Middle frontal gyrus (tissue), 1 donor: ENCODE measurements at regions not wholly inside any gene's neighbourhood (a gene's known extent, or its start where the extent isn't known, plus 50 kb on each side); places are given as distances from the start of the nearest gene placed in this dataset.
A peak's percentile ranks its signal among the peaks of the same experiment; 100 is the strongest.
"Not testable (repeated sequence)": the region's sequence is repeated elsewhere in the genome, so short reads cannot be mapped to it uniquely, and the experiment has no call there.

Experiments
- DNase-seq: peaks from one replicate; pipeline ENCODE4 v3.0.0-alpha.2; 2015; ENCODE audit warnings: low spot score; ENCODE audit errors: extremely low spot score

DNA sequence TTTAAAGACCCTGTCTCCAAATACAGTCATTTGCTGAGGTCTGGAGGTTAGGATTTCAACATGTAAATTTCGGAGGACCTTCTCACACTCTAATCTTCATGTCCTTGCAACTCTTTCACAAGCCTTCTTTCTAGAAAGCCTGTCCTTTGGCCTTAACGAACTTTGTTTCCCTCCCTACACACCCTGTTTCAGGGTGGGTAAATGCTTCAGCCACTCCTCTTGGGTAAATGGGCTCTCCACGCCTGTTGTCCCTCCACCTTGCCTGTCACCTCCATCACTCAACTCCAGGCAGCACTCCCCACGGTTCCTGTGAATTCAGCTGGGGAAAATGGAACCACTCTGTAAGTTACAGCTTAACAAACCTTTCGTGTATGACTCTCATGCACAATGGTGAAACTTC is 84.0 kb upstream of the COG2 start:
- no peak for DNase-seq

DNA sequence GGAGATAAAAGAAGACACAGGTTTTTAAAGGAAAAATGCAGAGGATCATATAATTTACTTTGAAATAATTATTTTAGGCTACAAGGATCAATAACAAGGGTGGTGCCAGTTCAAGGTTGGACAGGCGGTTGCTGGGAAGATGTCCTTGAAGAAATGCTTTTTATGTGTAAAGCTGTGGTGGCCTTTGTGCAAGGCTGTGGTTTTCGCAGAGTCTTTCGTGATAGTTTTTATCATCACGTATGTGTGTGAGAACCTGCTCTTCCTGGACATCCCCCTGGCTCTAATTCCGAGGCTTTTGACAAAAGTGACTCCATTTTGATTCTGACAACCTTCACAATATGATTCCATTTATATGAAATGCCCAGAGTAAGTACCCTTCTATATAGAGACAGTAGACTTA is 85.8 kb upstream of the COG2 start:
- no peak for DNase-seq

DNA sequence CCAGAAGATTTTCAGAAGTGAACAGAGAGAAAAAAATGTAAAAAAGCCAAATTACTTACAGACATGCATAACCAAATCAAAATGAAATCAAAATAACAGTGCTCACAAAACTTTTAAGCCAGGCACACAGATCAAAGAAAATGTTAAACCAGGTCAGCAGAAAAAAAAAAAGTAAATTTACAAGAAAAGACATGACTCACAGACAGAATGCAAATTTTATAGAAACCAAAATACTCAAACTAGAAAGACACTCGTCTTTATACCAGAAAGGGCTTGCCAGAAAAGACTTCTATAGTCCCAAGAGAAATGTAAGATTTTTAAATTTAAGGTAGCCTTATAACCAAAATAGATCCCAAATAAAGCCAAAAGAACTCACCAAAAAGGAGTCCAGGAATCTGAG is 86.5 kb upstream of the COG2 start:
- DNase-seq, result no peak

DNA sequence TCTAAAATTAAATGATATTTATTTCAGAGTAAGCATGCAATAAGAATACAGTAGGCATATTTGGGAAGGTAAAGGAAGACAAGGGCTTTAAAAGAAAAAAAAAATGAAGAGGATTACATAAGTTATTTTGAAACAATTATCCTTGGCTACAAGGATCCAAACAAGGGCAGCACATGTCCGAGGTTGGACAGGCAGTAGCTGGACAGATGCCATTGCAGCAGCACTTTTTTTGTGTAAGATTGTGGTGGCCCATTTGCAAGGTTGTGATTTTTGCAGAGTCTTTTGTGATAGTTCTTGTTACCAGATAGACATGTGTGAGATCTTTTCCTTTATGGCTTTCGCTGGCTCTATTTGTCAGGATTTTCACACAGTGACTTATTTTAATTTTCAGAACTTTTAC is 89.4 kb upstream of the COG2 start:
- no peak for DNase-seq

DNA sequence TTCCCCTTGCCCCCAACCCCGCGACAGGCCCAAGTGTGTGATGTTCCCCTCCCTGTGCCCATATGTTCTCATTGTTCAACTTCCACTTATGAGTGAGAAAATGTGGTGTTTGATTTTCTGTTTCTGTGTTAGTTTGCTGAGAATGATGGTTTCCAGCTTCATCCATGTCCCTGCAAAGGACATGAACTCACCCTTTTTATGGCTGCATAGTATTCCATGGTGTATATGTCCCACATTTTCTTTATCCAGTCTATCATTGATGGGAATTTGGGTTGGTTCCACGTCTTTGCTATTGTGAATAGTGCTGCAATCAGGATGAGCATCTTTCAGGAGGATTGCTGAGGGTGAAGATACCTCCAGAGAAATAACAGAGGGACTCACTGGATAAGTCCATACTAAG is 91.3 kb upstream of the COG2 start:
- DNase-seq, result not testable (repeated sequence)

DNA sequence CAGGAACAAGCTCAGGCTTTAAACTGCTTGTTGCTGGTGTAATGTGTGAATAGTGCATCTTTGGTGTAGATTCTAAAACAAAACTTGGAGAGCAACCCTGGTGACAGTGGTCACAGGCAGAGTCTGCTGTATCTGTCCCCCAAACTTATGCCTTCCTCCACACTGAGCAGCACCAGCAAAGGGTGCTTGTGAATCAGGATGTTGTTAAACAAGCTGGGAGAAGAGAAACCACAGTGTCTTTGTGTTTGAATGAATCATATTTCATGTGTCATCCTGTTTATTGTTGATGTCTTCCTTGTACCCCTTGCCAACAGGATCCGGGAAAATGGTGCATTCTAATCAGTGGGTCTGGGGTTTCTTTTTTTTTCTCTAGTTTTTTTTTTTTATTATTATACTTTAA is 91.9 kb upstream of the COG2 start:
- no peak for DNase-seq

DNA sequence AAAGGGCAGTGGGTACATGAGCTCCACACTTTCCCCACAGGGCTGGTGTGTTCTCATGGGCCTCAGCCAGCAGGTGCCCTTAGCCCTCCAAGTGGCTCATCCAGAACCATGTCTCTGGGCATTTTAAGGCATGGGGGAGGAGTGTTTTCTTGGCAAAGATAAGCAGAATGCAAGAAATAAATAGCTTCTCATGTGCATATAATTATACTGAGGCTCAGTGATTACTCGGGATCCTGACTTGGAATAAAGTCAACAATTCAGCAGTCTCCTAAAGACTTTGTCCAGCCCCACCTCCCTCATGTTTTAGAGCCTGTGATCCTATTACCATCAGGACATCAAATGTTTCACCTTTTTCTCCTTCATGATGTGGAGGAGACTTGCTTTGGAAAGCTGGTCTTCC is 92.7 kb upstream of the COG2 start:
- DNase-seq, result no peak

DNA sequence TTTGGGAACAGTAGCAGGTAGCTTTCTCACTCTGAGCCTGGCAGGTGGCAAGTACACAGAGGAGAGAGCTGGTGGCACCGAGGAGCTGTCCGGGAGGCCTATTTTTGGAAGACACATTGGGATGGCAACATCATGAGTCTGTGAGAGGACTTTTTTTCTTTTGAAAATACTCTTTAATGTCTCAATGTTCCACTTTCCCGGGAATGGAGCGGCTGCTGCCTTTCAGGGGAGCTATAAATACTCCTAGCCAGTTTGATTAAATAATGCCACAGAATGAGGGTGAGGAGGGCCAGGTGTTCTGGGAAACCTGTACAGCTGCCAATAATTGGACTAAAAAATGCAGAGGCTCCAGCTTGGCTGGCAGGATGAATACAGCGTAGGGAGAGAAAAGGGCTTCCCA is 93.3 kb upstream of the COG2 start:
- DNase-seq, result peak; percentile 38

DNA sequence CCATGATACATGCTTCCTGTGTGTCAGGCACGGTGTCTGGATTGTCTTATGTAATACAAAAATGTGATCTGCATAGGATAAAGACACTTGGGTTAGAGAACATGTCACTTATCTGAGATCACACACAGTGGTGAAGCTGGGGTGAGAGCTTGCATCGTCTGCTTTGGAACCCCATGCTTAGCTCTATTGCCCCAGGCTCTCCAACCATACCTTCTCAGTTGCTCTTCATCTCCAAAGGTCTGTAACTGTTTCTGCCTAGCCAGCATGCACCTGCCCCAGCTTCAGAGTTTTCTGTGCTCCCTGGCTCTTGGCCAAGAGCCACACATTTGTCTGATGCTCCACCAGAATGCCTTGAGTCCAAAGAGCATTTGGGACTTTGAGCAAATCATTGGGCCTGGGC is 93.9 kb upstream of the COG2 start:
- no peak for DNase-seq

DNA sequence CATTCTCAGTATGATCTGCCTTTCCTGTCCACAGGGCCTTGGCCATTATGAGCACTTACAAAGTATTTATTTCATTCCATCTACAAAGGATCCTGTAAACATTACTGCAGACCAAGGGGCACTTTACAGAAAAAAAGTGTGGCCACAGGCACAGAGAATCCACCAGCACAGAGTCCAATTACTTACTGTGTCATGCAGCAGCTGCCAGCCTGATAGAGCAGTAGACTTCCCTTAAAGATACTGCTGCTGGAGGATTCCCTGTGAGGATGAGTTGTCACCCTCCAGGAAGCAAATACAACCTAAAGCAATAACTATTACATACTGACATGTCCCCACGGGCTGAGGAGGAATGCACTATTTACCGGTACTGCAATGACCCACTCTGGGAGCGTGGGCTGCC is 97.1 kb upstream of the COG2 start:
- no peak for DNase-seq

DNA sequence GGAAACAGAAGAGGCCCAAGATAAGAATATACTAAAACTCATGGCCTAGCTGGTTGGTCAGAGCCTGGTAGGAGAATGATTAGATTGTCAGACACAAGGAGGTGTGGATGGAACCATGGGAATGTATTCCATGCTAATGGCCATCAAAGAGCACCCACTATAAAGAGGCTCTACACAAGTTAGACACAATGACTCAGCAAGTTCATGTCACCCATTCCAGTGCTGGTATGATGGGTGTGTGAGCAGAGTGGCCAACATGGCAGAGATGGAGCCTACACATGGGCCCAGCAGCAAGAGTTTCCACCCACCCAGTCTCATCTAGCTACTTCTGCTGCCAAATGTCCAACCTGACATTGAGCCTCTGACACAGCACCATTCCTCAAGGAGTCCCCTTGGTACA is 97.5 kb upstream of the COG2 start:
- DNase-seq, result no peak

DNA sequence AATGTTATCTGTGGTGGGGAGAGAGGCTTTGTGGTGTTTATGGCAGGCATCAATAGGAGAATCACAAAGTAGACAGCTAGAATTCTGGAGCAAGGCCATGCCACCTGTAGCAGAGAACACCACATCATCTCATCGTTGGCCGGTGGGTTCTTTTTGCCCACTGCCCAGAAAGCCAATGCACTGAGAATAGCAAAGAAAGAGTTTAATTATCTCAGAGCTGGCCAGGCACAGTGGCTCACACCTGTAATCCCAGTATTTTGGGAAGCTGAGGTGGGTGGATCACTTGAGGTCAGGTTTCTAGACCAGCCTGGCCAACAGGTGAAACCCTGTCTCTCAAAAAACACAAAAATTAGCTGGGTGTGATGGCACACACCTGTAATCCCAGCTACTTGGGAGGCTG is 99.2 kb upstream of the COG2 start:
- DNase-seq, result no peak

DNA sequence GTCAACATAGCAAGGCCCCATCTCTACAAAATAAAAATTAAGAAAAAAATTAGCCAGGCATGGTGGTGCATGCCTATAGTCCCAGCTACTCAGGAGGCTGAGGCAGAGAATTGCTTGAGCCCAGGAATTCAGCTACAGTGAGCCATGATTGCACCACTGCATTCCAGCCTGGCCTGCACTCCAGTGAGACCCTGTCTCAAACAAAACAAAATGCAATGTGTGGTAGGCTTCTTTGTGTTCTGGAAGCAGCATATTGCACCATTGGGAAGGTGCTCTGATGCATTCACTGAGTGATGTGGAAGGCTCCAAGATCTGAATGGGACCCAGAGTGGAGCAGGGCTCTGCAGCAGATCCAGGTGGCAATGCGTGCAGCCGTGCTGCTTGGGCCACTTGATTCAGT is 99.6 kb upstream of the COG2 start:
- DNase-seq, result no peak

DNA sequence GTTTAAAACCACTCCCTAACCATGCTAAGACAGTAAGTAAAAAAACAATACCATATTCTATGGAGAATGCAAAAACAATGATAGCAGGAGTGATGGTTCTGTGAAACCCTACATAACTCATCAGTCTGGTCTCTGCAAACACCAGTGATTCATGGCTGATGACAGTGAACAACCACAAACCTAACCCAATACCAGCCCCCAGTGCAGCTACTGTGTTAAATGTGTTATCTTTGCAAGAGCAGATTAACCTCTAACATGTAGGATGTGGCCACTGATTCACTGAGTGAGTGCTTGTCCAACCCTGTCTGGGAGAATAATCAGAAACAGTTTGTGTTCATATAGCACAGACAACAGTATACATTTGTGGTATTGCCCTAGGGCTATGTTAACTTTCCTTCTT is 100.2 kb upstream of the COG2 start:
- no peak for DNase-seq

DNA sequence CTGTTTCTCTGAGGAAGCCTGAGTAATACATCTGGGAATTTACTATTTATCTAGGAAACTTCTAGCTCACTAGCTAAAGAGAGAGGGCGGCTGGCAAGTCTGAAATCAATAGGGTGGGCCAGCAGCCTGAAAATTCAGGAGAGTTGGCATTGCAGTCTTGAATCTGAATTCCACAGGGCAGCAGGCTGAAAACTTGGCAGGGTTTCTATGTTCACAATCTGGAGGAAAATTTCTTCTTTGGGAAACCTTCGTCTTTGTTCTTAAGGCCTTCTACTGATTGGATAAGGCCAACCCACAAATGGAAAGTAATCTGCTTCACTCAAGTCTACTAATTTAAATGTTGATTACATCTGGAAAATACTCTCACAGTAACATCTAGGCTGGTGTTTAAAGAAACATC is 101.0 kb upstream of the COG2 start:
- no peak for DNase-seq

DNA sequence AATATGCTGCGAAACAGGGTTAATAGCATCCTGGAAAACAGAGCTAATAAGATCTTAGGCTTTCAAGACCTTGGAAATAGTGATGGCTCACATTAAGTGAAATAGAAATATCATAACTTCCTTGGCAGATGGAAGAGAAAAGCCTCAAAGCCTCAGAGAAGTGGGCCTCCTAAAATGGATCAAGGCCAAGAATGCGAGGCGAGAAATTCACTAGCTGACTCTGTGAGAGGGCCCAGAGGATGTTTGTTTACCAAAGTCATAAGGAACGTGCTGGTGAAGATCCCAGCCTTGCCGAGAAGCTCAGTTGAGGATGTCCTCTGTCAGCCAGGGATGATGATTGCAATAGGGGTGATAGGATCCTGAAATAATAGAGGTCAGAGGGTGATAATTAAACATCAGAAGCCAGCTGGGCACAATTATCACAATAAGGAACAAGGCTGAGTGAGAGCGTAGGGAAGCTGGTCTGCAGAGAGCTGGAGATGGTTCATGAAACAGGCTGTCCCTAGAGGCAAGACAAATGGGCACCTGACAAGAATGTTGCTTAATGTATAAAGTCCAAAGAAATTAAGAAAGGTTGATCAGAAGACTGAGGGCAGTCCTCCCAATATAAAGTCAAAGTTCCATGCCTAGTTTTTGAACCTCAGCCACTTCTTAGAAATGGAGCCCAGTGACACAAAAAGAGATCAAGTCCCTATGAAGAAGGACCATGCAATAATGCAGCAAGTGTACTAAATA is 101.7 kb upstream of the COG2 start:
- DNase-seq, result no peak

DNA sequence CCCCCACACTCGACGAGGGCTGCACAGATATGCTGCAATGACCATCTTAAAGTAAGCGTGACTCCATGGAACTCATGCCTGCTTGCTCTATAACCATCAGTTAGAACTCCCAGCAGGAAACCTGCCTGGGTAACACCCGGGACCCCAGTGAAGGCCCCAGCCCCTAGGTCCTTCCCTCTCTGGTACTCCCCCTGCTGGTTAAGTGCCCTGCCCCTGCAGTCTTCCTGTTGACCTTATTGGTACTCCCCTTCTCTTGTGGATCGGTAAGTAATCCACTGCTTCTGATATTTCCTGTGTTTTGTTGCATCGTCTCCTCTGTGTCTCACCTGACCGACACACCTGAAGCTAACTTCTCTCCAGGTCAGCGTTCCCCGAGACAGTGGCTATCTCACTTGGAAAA is 104.8 kb upstream of the COG2 start:
- DNase-seq, result no peak

DNA sequence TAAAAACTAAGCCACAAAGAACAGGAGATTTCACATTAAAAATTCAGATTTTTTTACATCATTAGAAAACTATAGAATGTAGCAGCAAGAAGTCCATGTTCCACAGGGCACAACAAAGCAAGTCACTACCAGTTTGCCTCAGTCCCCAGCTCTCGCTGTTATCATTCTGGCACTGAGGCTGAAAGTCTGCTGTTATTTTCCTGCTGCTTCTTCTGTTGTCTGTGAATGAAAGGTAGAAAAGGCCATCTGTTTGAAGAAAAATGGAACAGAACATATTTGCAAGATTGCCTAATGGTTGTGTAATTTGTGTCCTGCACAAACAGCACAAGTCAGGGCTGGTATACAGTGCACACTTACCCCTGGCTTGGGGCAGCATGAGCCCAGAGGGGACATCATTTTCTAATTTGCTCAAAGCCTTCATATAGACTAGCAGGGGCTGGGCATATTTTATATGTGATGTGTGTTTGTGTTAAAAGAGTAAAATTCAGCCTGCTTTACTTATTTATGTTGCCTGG is 105.6 kb upstream of the COG2 start:
- no peak for DNase-seq

DNA sequence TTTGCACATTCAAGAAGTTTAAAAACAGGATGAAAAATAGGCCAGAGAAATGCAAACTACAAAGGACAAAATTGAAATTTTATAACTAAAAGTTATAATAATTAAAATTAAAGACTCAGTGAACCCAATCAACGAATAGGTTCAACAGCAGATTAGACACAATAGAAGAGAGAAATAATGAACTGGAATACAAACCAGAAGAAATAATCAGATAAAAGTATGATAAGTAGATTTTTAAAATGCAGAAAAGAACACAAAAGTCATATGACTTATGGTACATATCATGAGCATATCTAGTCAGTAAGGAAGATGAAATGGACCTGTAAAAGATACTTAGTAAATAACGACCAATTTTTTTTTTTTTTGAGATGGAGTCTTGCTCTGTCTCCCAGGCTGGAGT is 108.1 kb upstream of the COG2 start:
- no peak for DNase-seq

DNA sequence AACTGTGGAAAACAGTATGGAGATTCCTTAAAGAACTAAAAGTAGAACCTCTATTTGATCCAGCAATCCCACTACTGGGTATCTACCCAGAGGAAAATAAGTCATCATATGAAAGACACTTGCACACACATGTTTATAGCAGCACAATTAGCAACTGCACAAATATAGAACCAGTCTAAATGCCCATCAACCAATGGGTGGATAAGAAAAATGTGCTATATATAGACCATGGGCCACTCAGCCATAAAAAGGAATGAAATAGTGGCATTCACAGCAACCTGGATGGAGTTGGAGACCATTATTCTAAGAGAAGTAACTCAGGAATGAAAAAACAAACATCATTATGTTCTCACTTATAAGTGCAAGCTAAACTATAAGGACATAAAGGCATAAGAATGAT is 105.0 kb upstream of the PGBD5 start:
- DNase-seq, result no peak

DNA sequence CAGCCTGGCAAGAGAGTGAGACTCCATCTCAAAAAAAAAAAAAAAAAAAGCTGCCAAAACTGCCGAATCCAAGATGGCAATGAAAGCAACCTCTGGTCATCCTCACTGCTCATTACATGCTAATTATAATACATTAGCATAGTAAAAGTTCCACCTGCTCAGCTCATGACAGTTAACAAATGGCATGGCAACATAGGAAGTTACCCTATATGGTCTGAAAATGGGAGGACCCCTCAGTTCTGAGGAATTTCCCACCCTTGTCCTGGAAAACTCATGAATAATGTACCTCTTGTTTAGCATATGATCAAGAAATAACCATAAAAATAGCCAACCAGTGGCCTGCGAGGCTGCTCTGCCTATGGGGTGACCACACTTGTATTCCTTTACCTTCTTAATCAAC is 93.1 kb upstream of the PGBD5 start:
- DNase-seq, result no peak

DNA sequence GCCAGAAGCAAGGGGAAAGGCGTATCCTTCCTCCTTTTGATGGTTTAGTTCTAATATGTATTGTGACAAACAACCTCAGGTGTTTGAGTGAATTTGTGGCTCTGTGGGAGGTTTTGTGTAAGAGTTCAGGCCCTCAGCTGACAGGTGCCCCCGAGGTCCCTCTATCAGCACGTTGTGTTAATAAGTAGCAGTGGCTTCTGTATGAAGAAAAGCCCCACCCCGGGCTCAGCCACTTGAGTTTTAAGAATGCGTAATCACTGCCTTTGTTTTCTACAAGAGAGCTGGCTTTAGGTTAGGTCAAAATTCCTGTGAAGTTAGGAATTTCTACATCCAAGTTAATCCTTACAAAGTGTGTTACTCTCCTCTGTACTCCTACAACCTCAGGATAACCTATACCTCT is 92.4 kb upstream of the PGBD5 start:
- DNase-seq, result no peak

DNA sequence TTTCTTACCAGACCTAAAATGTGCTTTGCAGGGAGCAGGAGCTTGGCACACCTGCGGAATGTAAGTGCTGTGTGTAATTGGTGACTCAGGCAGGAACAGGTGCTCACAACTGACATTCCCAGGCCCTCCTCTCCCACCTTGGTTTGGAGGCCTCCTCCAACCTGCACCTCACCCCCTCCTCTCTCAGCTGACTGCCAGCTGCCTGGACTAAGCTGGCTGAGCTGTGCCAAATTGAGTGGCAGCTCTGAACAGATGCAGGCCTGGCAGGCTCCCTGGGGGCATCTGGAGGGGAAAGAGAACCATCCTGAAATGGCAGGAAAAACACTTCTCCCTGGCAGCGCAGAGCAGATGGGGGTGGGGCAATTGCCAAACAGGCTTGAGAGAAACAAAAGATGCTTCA is 91.7 kb upstream of the PGBD5 start:
- no peak for DNase-seq

DNA sequence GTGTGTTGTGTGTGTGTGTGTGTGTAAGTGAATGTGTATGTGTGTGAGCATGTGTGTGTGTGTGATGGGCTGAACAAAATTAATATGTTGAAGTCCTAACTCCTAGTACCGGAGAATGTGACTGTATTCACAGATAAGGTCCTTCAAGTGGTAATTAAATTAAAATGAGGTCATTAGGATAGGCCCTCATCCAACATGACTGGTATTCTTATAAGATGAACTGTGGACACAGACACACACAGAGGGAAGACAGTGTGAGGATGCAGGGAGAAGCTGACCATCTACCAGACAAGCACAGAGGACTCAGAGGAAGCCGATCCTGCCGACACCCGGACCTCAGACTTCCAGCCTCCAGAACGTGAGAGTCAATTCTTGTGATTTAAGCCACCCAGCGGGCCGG is 91.2 kb upstream of the PGBD5 start:
- DNase-seq, result no peak
